GM12892 (cell line): ENCODE measurements at regions not wholly inside any gene's neighbourhood (a gene's known extent, or its start where the extent isn't known, plus 50 kb on each side); places are given as distances from the start of the nearest gene placed in this dataset.

Experiments
- DNase-seq: peaks from one replicate; pipeline ENCODE4 v3.0.0; 2011; ENCODE audit not compliant: insufficient read length
- FAIRE-seq: peaks from 2 replicates; lab custom pipeline; 2011; peaks lifted over from hg19 to GRCh38; lab: Jason Lieb, UNC
- POLR2A ChIP-seq: IDR thresholded peaks from 2 replicates; pipeline ENCODE4 v1.6.1; 2011; ENCODE audit warnings: low read depth, low read length, control low read depth
- POLR2AphosphoS5 ChIP-seq: IDR thresholded peaks from 2 replicates; pipeline ENCODE4 v1.6.1; 2011; ENCODE audit warnings: low read depth, low read length, control low read depth
- TAF1 ChIP-seq: IDR thresholded peaks from 2 replicates; pipeline ENCODE4 v1.6.1; 2011; ENCODE audit warnings: low read depth, mild to moderate bottlenecking, control low read depth, low read length, borderline replicate concordance

DNA sequence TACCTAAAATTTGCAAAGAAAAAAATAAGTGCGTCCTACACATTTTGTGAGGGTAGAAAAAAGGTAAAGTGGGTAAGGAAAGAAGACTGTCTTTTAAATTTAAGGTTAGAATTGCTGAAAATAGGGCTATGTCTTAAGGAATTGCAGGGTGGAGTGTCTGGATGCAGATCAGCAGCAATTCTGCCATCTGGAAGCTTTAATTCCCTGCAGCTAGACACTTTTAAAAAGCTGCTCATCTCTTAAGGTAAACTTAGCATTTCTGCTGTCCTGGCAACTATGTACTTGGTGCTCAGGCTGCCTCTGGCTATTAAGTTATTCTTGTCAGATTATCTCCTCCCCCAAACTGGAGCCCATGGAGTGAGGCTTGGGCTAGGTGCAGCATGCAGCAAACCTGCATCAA lies 420.2 kb downstream of the SI start:
- no peak for FAIRE-seq

GRCh38 chr3:164657631-164658030 lies 420.7 kb downstream of the SI start:
- TF ChIP-seq POLR2A (no peak), POLR2AphosphoS5 (no peak), TAF1 (no peak)
- FAIRE-seq (no peak), DNase-seq (no peak)

More for the DNA sequence above, 420.2 kb downstream of the SI start:
- no peak for TF ChIP-seq POLR2AphosphoS5
- TF ChIP-seq TAF1: no peak
- no peak for TF ChIP-seq POLR2A
- DNase-seq: no peak

GRCh38 chr3:164655462-164655861 lies 422.8 kb downstream of the SI start:
- no peak for DNase-seq
- FAIRE-seq: no peak
- TF ChIP-seq POLR2AphosphoS5 (no peak), POLR2A (no peak), TAF1 (no peak)

GRCh38 chr3:164641071-164641470 lies 437.2 kb downstream of the SI start:
- FAIRE-seq: no peak
- TF ChIP-seq POLR2A: no peak
- TF ChIP-seq TAF1: no peak
- no peak for TF ChIP-seq POLR2AphosphoS5
- DNase-seq: no peak

- DNase-seq (no peak), FAIRE-seq (no peak)
- TF ChIP-seq POLR2A (no peak), POLR2AphosphoS5 (no peak), TAF1 (no peak)
Measured at GRCh38 chr3:164640591-164640990, 437.7 kb downstream of the SI start.

DNA sequence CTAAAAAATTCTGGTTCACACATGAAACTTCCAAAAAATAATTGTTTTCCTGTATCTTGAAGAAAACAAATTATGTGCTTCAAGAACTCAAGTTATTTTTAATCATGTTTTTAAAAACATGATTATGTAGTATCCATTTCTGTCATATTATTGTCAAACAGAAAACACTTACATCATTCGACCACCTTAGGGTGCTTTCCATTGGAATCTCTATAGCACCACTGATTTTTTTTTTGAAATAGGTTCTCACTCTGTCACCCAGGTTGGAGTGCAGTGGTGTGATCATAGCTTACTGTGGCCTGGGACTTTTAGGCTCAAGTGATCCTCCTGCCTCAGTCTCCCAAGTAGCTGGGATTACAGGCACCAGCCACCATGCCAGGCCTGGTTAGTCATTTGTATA lies 457.3 kb downstream of the SI start:
- DNase-seq (no peak), FAIRE-seq (no peak)

DNA sequence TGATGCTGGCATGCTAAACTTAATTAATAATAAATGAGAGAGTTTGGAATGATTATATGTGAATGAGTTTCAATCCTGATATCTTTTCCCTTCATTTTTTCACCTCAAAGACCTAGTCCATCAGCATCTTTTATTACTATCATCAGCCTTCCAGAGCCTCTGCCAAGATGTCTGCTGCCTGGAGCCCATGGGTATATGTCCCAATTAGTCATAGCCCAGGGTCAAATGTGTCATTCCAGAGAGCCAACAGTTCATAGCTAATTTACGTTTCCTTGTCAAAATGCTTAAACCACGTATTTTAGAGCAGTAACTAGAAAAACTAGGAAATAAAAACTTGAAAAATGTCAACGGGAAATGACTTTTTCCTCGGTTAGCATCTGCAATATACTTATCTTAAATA lies 457.9 kb downstream of the SI start:
- TF ChIP-seq POLR2A: no peak
- TF ChIP-seq TAF1: no peak
- no peak for TF ChIP-seq POLR2AphosphoS5
- FAIRE-seq (no peak), DNase-seq (no peak)

More for the DNA sequence above, 457.3 kb downstream of the SI start:
- TF ChIP-seq TAF1 (no peak), POLR2A (no peak), POLR2AphosphoS5 (no peak)

GRCh38 chr3:164612751-164613150 lies 465.5 kb downstream of the SI start:
- TF ChIP-seq TAF1 (no peak), POLR2AphosphoS5 (no peak), POLR2A (no peak)
- DNase-seq (no peak), FAIRE-seq (no peak)

DNA sequence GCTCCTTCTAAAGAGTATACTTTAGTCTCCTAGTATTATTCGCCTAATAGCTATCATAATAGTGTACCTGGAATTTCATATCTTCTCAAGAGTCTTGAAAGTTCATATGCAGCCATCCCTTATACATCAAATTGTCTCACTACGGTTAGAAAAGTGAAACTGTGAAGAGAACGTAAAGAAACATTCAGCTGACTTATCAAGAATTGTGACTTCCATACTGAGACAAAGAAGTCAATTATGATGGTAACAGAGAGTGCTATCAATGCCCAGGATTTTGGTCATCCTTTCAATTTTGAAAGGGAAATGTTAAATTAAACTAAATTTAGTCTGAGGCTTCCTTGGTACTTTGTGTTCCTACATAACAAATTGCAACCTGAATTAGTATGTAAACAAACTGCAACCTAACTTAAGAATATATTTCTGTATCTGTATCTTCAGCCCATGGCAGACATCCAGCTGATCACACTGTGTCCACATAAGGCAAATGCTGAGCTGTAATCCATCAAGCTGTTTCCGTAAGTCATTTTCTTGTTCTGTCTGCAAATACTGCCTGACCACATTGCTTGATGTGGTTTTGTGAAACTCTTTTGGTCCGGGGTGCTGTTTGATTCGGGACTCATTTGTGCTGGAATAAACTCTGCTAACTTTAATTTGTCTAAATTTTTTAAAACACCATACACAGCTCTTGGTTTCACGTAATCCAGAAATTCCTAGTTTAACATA lies 469.6 kb downstream of the SI start:
- no peak for DNase-seq
- FAIRE-seq: no peak
- no peak for TF ChIP-seq TAF1
- TF ChIP-seq POLR2AphosphoS5: no peak
- TF ChIP-seq POLR2A: no peak

DNA sequence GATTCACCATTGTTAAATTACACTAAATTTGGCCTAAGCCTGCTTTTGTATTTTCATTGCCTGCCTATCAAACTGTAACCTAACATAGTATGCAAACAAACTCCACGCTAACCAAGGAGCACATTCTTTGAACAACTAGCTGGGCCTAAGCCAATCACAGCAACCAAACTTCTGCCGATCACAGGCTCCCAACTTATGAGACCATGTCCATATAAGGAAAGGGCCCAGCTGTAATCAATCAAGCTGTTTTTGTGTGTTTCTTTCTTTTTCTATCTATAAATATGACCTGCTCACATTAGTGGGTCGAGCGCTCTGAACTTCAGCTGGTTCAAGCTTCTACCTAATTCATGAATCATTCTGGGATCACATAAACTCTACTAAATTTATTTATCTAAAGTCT lies 473.6 kb downstream of the SI start:
- DNase-seq (no peak), FAIRE-seq (no peak)
- no peak for TF ChIP-seq POLR2AphosphoS5
- no peak for TF ChIP-seq POLR2A
- no peak for TF ChIP-seq TAF1

DNA sequence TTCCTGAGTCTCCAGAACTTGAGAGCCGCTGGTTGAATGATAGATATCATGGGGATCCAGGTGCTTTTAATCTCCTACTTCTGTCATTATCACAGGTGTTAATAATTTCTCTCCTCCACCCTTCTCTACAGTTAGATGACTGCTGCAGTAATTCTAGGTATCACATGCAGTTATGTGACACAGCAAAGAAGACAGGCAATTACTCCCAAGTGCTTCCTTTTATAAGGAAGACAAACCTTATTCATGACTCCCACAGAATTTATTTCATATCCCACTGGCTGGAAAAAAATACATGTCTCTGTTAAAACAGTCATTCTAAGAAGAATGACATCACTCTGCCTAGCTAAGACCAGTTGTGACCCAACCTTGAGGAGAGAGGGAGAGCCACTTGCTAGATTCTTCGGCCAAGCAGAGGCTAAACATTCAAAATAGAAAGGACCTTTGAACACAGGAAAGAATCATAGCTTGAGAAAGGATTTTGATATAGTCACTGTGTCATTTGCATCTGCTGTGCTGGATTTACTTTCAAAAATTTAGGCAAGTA lies 500.6 kb downstream of the SI start:
- DNase-seq (no peak), FAIRE-seq (no peak)
- TF ChIP-seq TAF1: no peak

GRCh38 chr3:164572436-164572835 lies 505.9 kb downstream of the SI start:
- DNase-seq (no peak), FAIRE-seq (no peak)
- no peak for TF ChIP-seq POLR2AphosphoS5
- TF ChIP-seq POLR2A: no peak
- no peak for TF ChIP-seq TAF1
